ENCODE measurements at regions not wholly inside any gene's neighbourhood (a gene's known extent, or its start where the extent isn't known, plus 50 kb on each side); places are given as distances from the start of the nearest gene placed in this dataset.

GRCh38 chr2:64227603-64228125 is 83.4 kb upstream of the PELI1 start:
- Histone ChIP-seq H3K27ac (peak overlapping the region; percentile 89), H3K9ac (ENCODE audit: insufficient read length) (peak overlapping the region; percentile 81), H3K4me3 (peak overlapping the region; percentile 84), H3K9me3 (ENCODE audit: low read depth, low read length) (no peaks in the 10 kb centered on the region), H3K36me3 (ENCODE audit: insufficient read depth, low read length) (no peaks in the 10 kb centered on the region)
- DNase-seq (ENCODE audit: low read depth, low spot score), result no peak
- TF ChIP-seq POLR2AphosphoS5 (IDR thresholded peaks at IDR 0.05; ENCODE audit: borderline replicate concordance, low read depth, low read length), result no peak

- DNase-seq (ENCODE audit: low read depth, low spot score), result peak; percentile 83
Observed at GRCh38 chr2:64228126-64228678, 84.0 kb upstream of the PELI1 start.

DNA sequence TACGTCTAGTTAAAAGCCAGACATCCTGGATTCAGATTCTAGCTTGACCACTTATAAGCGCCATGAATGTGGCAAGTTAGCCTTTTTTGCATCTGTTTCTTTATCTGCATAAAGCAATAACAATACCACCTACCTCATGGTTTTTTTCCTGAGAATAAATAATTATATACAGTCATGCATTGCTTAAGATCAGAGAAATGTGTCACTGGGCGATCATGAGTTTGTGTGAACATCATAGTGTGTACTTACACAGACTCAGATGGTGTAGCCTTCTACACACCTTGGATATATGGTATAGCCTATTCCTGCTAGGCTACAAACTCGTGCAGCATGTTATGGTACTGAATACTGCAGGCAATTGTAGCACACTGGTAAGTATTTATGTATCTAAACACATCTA is 84.7 kb upstream of the PELI1 start:
- no peak for TF ChIP-seq FOXP2 (optimal IDR thresholded peaks at IDR 0.05; ENCODE audit: control extremely low read depth, extremely low read length, insufficient read depth)
- no peak for TF ChIP-seq POLR2AphosphoS5 (IDR thresholded peaks at IDR 0.05; ENCODE audit: borderline replicate concordance, low read depth, low read length)
- TF ChIP-seq EZH2 (IDR thresholded peaks at IDR 0.05), result no peak
- Histone ChIP-seq H3K36me3 (ENCODE audit: insufficient read depth, low read length) (no peaks in the 10 kb centered on the region), H3K27ac (peak overlapping the region; percentile 89), H3K9me3 (ENCODE audit: low read depth, low read length) (no peaks in the 10 kb centered on the region), H3K4me3 (peak overlapping the region; percentile 84), H3K9ac (ENCODE audit: insufficient read length) (peak overlapping the region; percentile 81)
- no peak for DNase-seq (ENCODE audit: low read depth, low spot score)

More at GRCh38 chr2:64228126-64228678, 84.0 kb upstream of the PELI1 start:
- Histone ChIP-seq H3K27ac (peak overlapping the region; percentile 89), H3K36me3 (ENCODE audit: insufficient read depth, low read length) (no peaks in the 10 kb centered on the region), H3K9ac (ENCODE audit: insufficient read length) (peak overlapping the region; percentile 81), H3K4me3 (peak overlapping the region; percentile 84), H3K9me3 (ENCODE audit: low read depth, low read length) (no peaks in the 10 kb centered on the region)
- no peak for TF ChIP-seq EZH2 (IDR thresholded peaks at IDR 0.05)
- TF ChIP-seq POLR2AphosphoS5 (IDR thresholded peaks at IDR 0.05; ENCODE audit: borderline replicate concordance, low read depth, low read length), result peak; percentile 83
- TF ChIP-seq FOXP2 (optimal IDR thresholded peaks at IDR 0.05; ENCODE audit: control extremely low read depth, extremely low read length, insufficient read depth), result peak; percentile 35

- DNase-seq (ENCODE audit: low read depth, low spot score), result no peak
- Histone ChIP-seq H3K36me3 (ENCODE audit: insufficient read depth, low read length) (no peaks in the 10 kb centered on the region), H3K27ac (no peak overlapping the region), H3K9ac (ENCODE audit: insufficient read length) (no peak overlapping the region), H3K9me3 (ENCODE audit: low read depth, low read length) (no peaks in the 10 kb centered on the region), H3K4me3 (no peak overlapping the region)
- no peak for TF ChIP-seq FOXP2 (optimal IDR thresholded peaks at IDR 0.05; ENCODE audit: control extremely low read depth, extremely low read length, insufficient read depth)
- TF ChIP-seq EZH2 (IDR thresholded peaks at IDR 0.05), result no peak
- TF ChIP-seq POLR2AphosphoS5 (IDR thresholded peaks at IDR 0.05; ENCODE audit: borderline replicate concordance, low read depth, low read length), result no peak
Observed at GRCh38 chr2:64230540-64230939, 86.3 kb upstream of the PELI1 start.

GRCh38 chr2:64232266-64232665 is 88.0 kb upstream of the PELI1 start:
- no peak overlapping the region for H3K9ac ChIP-seq (ENCODE audit: insufficient read length)
- no peak for TF ChIP-seq EZH2 (IDR thresholded peaks at IDR 0.05)
- no peak for TF ChIP-seq POLR2AphosphoS5 (IDR thresholded peaks at IDR 0.05; ENCODE audit: borderline replicate concordance, low read depth, low read length)
- no peak for TF ChIP-seq FOXP2 (optimal IDR thresholded peaks at IDR 0.05; ENCODE audit: control extremely low read depth, extremely low read length, insufficient read depth)
- H3K4me3 ChIP-seq, result no peak overlapping the region
- H3K36me3 ChIP-seq (ENCODE audit: insufficient read depth, low read length), result no peaks in the 10 kb centered on the region
- no peaks in the 10 kb centered on the region for H3K9me3 ChIP-seq (ENCODE audit: low read depth, low read length)
- no peak overlapping the region for H3K27ac ChIP-seq
- DNase-seq (ENCODE audit: low read depth, low spot score), result no peak

- Histone ChIP-seq H3K36me3 (ENCODE audit: insufficient read depth, low read length) (no peaks in the 10 kb centered on the region), H3K9ac (ENCODE audit: insufficient read length) (no peak overlapping the region), H3K27ac (no peak overlapping the region), H3K9me3 (ENCODE audit: low read depth, low read length) (no peaks in the 10 kb centered on the region), H3K4me3 (no peak overlapping the region)
- DNase-seq (ENCODE audit: low read depth, low spot score), result no peak
- no peak for TF ChIP-seq FOXP2 (optimal IDR thresholded peaks at IDR 0.05; ENCODE audit: control extremely low read depth, extremely low read length, insufficient read depth)
- no peak for TF ChIP-seq EZH2 (IDR thresholded peaks at IDR 0.05)
- no peak for TF ChIP-seq POLR2AphosphoS5 (IDR thresholded peaks at IDR 0.05; ENCODE audit: borderline replicate concordance, low read depth, low read length)
Observed at GRCh38 chr2:64233376-64233922, 89.2 kb upstream of the PELI1 start.

GRCh38 chr2:64234150-64234549 is 89.9 kb upstream of the PELI1 start:
- no peak for DNase-seq (ENCODE audit: low read depth, low spot score)
- TF ChIP-seq FOXP2 (optimal IDR thresholded peaks at IDR 0.05; ENCODE audit: control extremely low read depth, extremely low read length, insufficient read depth), result no peak
- Histone ChIP-seq H3K36me3 (ENCODE audit: insufficient read depth, low read length) (no peaks in the 10 kb centered on the region), H3K9ac (ENCODE audit: insufficient read length) (no peak overlapping the region), H3K4me3 (no peak overlapping the region), H3K9me3 (ENCODE audit: low read depth, low read length) (no peaks in the 10 kb centered on the region), H3K27ac (no peak overlapping the region)

GRCh38 chr2:64234785-64235184 is 90.6 kb upstream of the PELI1 start:
- Histone ChIP-seq H3K9ac (ENCODE audit: insufficient read length) (no peak overlapping the region), H3K9me3 (ENCODE audit: low read depth, low read length) (no peaks in the 10 kb centered on the region), H3K36me3 (ENCODE audit: insufficient read depth, low read length) (no peaks in the 10 kb centered on the region), H3K27ac (no peak overlapping the region), H3K4me3 (no peak overlapping the region)
- no peak for TF ChIP-seq EZH2 (IDR thresholded peaks at IDR 0.05)
- no peak for DNase-seq (ENCODE audit: low read depth, low spot score)

DNA sequence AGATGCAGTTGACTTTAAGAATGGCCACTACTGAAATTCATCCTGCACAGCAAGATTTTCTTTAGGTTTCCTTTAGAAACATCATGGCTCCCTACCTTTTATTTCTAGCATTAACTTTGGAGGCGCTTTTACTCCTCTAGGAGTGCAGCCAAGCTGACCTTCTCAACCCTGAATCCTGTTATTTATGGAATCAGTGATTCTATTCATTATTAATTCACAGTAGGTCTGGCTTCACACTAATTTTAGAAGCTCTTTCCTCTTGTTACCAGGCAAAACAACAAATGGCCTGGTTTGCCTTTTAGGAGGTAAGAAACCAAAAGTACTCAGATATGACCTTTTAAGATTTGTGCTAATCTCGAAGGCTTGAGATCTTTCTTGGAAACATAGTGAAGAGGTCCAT is 93.0 kb upstream of the PELI1 start:
- no peak overlapping the region for H3K4me3 ChIP-seq
- no peak for DNase-seq (ENCODE audit: low read depth, low spot score)
- no peak overlapping the region for H3K27ac ChIP-seq
- H3K9ac ChIP-seq (ENCODE audit: insufficient read length), result no peak overlapping the region
- no peaks in the 10 kb centered on the region for H3K9me3 ChIP-seq (ENCODE audit: low read depth, low read length)
- no peaks in the 10 kb centered on the region for H3K36me3 ChIP-seq (ENCODE audit: insufficient read depth, low read length)
- no peak for TF ChIP-seq POLR2AphosphoS5 (IDR thresholded peaks at IDR 0.05; ENCODE audit: borderline replicate concordance, low read depth, low read length)
- no peak for TF ChIP-seq EZH2 (IDR thresholded peaks at IDR 0.05)
- no peak for TF ChIP-seq FOXP2 (optimal IDR thresholded peaks at IDR 0.05; ENCODE audit: control extremely low read depth, extremely low read length, insufficient read depth)
